ENCODE measurements at regions not wholly inside any gene's neighbourhood (a gene's known extent, or its start where the extent isn't known, plus 50 kb on each side); places are given as distances from the start of the nearest gene placed in this dataset.

DNA sequence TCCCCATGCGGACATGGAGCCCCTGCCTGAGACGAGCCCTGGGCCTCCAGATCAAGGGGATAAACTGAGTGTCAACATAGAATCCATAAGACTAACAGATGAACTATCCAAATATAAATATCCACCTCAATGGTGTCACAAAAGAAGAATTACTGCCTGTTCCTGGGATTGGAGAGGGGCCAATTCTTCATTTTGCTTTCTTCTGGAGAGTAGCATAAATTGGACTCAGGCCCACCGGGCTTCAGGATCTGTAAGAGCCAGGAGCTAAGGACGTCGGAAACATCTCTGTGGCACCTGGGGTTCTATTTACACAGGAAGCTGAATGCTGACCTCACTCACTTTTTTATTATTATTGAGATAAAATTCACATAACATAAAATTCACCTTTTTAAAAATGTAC, 408.2 kb upstream of the CCDC196 start:
- DNase-seq: no peak

GRCh38 chr14:66081594-66082376, 404.4 kb upstream of the CCDC196 start:
- DNase-seq: no peak

DNA sequence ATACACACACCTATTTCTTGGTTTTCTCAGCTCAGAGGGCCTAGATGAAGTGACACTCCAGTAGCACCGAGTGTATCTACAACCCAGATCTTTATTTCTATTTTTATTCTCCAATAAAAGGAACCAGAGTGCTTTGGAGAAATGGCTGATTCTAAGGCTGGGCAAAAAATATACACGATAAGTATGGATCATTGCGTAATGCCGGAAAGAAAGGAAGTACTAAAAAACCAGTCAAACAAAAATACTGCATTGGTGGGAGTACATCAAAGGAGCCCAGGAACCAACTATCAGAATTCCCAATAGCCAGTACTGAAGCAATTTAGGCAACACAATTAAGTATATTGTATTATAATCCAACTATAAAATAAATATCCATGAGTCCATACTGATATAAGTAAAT, 400.9 kb upstream of the CCDC196 start:
- no peak for DNase-seq

- no peak for DNase-seq
Measured at GRCh38 chr14:66085665-66086064, 400.5 kb upstream of the CCDC196 start.

GRCh38 chr14:66087231-66087630, 398.9 kb upstream of the CCDC196 start:
- DNase-seq: no peak

GRCh38 chr14:66088656-66089055, 397.5 kb upstream of the CCDC196 start:
- no peak for DNase-seq

GRCh38 chr14:66092206-66092605, 394.0 kb upstream of the CCDC196 start:
- DNase-seq: no peak

GRCh38 chr14:66092748-66093147, 393.4 kb upstream of the CCDC196 start:
- DNase-seq: no peak

DNA sequence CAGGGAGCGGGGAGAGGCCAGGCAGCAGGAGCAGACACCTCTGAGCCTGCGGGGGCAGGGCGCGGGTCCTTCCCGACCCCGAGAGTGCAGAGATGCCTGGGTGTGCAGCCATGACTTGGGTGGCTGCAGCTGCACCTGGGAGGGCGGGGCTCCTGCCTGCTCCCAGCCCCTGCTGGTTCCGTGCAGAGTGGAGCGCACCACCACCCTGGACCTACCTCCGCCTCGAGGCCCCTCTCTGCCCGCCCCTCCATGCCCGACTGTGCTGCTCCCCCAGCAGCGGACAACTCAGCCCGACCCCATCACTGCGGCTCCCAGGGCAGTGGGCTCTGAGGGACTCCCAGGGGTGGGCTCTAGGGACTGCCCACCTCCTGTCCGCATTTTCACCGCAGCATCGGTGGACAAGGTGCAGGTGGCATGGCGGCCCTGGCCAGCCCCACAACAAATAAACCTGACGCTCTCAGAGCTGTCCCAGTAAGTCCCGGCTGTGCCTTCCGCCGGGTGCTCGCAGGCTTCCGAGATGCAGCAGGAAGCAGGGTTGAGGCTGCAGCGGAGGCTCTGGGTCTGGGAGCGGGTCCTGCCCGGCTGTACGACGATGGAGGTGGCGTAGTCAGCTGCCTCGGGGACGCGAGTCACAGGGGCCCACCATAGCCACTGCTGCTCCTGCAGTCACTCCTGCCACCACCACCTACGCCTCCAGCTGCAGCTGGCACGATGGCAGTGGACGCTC, 392.0 kb upstream of the CCDC196 start:
- no peak for DNase-seq

GRCh38 chr14:66099451-66099850, 386.7 kb upstream of the CCDC196 start:
- DNase-seq: no peak

DNA sequence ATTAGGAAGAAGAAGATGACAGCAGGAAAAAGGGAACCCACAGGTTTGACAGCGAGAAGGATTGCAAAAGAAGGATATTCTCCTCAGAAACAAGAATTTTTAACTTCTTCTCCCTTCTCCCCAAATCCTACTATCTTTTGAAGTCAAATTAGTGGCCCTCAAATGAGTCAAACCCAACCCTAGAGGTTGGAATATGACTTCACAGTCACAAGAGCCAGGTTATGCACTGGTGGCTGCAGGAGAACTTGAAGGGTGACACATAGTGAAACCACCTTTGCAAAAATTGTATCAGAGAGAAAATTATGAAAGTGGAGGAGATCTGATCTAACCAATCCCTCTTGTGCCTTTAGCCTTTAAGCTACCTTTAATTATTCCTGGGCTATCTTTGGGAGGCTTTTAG, 386.2 kb upstream of the CCDC196 start:
- DNase-seq: no peak

GRCh38 chr14:66101662-66102061, 384.5 kb upstream of the CCDC196 start:
- no peak for DNase-seq

- no peak for DNase-seq
Measured at GRCh38 chr14:66104486-66104885, 381.7 kb upstream of the CCDC196 start.

GRCh38 chr14:66105815-66106214, 380.4 kb upstream of the CCDC196 start:
- no peak for DNase-seq

DNA sequence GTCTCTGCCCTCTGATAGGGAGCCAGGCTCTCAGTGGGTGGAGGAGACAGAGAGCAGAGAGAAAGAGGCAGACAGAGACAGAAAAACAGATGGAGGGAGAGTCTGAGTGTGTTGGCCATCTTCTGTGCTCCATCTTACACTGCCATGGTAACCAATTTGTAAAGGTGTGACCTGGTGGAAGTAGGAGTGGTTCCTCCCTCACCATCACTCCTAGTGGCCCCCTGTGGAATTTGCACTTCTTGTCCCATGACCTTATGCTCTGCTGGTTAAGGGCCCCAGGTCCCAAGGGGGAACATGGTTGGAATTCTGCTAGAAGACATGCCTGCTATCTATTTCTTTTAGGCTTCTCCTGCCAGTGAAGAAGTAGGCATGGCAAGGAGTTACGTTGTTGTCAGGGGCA, 376.7 kb upstream of the CCDC196 start:
- no peak for DNase-seq

DNA sequence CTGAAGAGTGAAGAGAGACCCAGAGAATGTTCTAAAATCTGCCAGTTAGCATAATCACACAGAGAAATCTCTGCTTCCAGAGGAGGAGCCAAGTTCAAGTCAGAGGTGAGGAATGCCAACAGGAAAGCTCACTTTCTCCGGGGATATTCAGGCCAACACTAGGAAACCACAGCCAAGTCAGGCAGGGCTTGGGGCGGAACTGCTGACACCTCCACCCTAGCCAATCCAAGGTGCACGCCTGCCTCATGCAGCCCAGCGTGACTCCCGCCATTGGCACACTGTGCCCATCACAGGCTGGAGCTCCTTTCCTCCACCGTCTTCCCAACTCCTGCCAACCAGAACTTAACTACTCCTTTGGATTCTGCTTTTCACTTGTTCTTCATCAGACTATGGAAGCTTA, 374.3 kb upstream of the CCDC196 start:
- DNase-seq: no peak

DNA sequence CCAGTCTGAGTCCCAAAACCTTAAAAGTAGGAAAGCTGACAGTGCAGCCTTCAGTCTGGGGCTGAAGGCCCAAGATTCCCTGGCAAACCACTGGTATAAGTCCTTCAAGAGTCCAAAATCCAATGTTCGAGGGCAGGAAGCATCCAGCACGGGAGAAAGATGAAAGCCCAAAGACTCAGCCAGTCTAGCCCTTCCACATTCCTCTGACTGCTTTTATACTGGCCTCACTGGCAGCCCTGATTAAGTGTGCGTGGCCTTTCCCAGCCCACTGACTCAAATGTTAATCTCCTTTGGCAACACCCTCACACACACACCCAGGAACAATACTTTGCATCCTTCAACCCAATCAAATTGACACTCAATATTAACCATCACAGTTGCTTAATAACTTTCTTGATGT, 372.1 kb upstream of the CCDC196 start:
- no peak for DNase-seq

DNA sequence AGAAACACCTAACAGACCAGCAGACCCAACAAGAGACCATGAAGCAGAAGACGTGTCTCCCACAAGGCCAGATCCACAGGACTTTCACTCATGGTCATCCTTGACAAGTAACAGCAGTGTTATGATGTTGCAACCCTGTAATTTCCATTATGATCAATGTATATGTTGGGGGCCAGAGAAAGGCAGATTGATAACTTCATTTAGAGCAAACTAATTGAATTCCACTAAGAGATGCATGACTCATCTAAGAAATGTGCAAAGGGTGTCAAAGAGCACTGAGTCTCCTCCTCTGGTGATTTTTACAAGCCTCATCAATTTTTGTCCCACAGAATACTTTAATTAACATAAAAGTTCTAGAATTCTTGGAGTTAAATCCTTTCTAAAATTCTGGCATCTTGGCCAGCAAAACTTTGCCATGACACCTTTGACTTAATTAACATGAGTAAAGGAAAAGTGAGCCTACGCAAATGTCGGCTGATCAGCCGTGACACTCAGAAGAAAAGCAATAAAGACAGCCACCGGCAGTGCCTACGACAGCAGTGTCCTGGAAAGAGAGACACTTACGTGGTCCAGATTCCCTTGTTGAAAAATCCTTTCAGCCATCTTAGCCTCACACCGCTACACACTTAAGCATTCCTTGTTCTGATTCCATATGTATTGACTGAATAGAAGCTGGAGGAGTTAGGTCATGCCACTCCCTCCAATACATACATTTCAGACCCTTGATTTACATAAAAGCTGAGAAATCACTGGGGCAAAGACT, 370.2 kb upstream of the CCDC196 start:
- no peak for DNase-seq

DNA sequence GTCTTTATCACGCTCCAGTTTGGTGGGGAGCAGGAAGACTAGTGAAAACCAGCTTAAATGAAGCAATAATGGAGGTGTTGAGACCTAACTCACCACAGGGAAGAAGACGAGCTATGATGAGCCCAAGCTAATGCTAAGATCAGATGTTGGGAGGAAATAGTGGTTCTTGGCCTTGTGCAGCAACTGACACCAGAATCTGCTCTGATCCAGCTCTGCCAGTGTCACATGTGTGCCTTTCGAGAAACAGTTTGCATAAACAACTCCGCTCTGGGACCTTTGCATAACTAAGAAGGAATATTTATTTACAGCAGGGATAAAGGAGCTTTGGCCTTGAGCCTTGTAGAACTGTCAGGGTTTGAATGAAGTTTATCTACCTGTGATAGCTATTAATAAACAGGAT, 369.4 kb upstream of the CCDC196 start:
- DNase-seq: no peak

GRCh38 chr14:66117600-66117999, 368.6 kb upstream of the CCDC196 start:
- no peak for DNase-seq

GRCh38 chr14:66119606-66120231, 366.5 kb upstream of the CCDC196 start:
- no peak for DNase-seq

- no peak for DNase-seq
Measured at GRCh38 chr14:66120402-66120801, 365.8 kb upstream of the CCDC196 start.

DNA sequence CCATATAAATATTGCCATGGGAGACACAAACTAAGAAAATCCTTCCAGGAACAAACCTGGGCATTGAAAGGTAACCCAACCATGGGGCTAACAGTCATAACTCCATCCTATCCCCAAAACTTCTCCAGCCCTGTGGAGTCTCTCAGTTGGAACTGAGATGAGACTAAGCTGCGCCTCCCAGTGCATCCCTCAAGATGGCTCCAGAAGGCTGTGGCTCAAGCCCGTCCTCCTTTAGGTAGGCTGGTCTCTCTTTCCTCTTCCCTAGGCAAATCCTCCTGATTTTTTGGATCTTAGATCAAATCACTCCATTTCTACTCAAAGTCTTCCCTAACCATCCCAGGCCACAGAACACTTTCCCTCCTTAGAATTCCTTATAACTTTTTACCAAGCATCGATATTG, 364.3 kb upstream of the CCDC196 start:
- DNase-seq: no peak

Data from CD4-positive, alpha-beta T cell treated with Interferon alpha-2 for 1 hour (primary cell).